IMR-90 (cell line): ENCODE measurements at regions not wholly inside any gene's neighbourhood (a gene's known extent, or its start where the extent isn't known, plus 50 kb on each side); places are given as distances from the start of the nearest gene placed in this dataset.

ENCODE experiments used
- ATAC-seq: fragments of 200-7000 bp; cut with Tn5 transposase; 2 replicates; pipeline ENCODE4 v1.9.1; 2020; ENCODE audit warnings: low read depth, mild to moderate bottlenecking, moderate library complexity
- BruUV-seq: library from RNA; stranded (reverse); fragments of 400-500 nt; replicated peaks from 2 replicates; lab custom pipeline; 2021; lab: Mats Ljungman, UMichigan
- CTCF ChIA-PET: fragments of 300-600 bp; formaldehyde crosslinking; extraction: SDS; loops from one replicate; lab custom pipeline; 2021; ENCODE audit warnings: antibody characterized with exemption; lab: Yijun Ruan, JAX
- POLR2A ChIA-PET: fragments of 300-600 bp; sonication (Branson Sonifier 250); formaldehyde crosslinking; loops from one replicate; lab custom pipeline; 2022; ENCODE audit warnings: antibody characterized with exemption; ENCODE audit not compliant: unreplicated experiment; lab: Charles Lee
- DNase-seq: peaks from one replicate; pipeline ENCODE4 v3.0.0; 2013
- H2AFZ ChIP-seq: replicated peaks from 2 replicates; pipeline ENCODE3; 2013; ENCODE audit warnings: low read length, mild to moderate bottlenecking; ENCODE audit not compliant: poor library complexity
- H2AK5ac ChIP-seq: 2 replicates; pipeline ENCODE4 v1.6.1; 2013; ENCODE audit warnings: low read depth, low read length, inconsistent platforms
- H2AK9ac ChIP-seq: replicated peaks from 2 replicates; pipeline ENCODE3; 2013; ENCODE audit warnings: mild to moderate bottlenecking, low read depth, low read length, moderate library complexity; ENCODE audit not compliant: poor library complexity
- H2BK120ac ChIP-seq: 2 replicates; pipeline ENCODE4 v1.6.1; 2013; ENCODE audit warnings: low read depth, low read length, inconsistent platforms
- H2BK15ac ChIP-seq: 3 replicates; pipeline ENCODE4 v1.6.1; 2013; ENCODE audit warnings: low read depth, low read length, inconsistent platforms
- H2BK20ac ChIP-seq: 2 replicates; pipeline ENCODE4 v1.6.1; 2013; ENCODE audit warnings: low read depth, mild to moderate bottlenecking, inconsistent platforms, low read length, moderate library complexity
- H2BK5ac ChIP-seq: 2 replicates; pipeline ENCODE4 v1.6.1; 2013; ENCODE audit warnings: mild to moderate bottlenecking, low read depth, low read length, inconsistent platforms; ENCODE audit not compliant: poor library complexity, severe bottlenecking
- H3K14ac ChIP-seq: replicated peaks from 2 replicates; pipeline ENCODE4 v1.6.1; 2013; ENCODE audit warnings: low read depth, low read length, inconsistent platforms
- H3K18ac ChIP-seq: 2 replicates; pipeline ENCODE4 v1.6.1; 2013; ENCODE audit warnings: low read depth, low read length, control low read depth
- H3K23ac ChIP-seq: 2 replicates; pipeline ENCODE4 v1.6.1; 2013; ENCODE audit warnings: low read depth, low read length, inconsistent platforms
- H3K27ac ChIP-seq: 2 replicates; pipeline ENCODE4 v1.5.1; 2013; ENCODE audit warnings: mild to moderate bottlenecking, control low read depth, low read length; ENCODE audit not compliant: insufficient read depth
- H3K27me3 ChIP-seq: 2 replicates; pipeline ENCODE4 v1.6.1; 2013; ENCODE audit warnings: low read length; ENCODE audit not compliant: control insufficient read depth, insufficient read depth
- H3K36me3 ChIP-seq: 2 replicates; pipeline ENCODE4 v1.6.1; 2013; ENCODE audit warnings: low read length, mixed read lengths; ENCODE audit not compliant: control insufficient read depth, insufficient read depth
- H3K4ac ChIP-seq: 2 replicates; pipeline ENCODE4 v1.6.1; 2013; ENCODE audit warnings: low read depth, low read length, inconsistent platforms
- H3K4me1 ChIP-seq: 2 replicates; pipeline ENCODE4 v1.6.1; 2013; ENCODE audit warnings: low read length, mixed read lengths; ENCODE audit not compliant: control insufficient read depth, insufficient read depth
- H3K4me2 ChIP-seq: 2 replicates; pipeline ENCODE4 v1.6.1; 2013; ENCODE audit warnings: low read depth, mild to moderate bottlenecking, control low read depth, low read length, moderate library complexity
- H3K4me3 ChIP-seq: 2 replicates; pipeline ENCODE4 v1.5.1; 2013; ENCODE audit warnings: low read depth, mild to moderate bottlenecking, control low read depth, low read length, moderate library complexity; ENCODE audit not compliant: insufficient read depth
- H3K56ac ChIP-seq: 2 replicates; pipeline ENCODE4 v1.6.1; 2013; ENCODE audit warnings: low read length, inconsistent platforms; ENCODE audit not compliant: insufficient read depth; ENCODE audit errors: extremely low read depth
- H3K79me1 ChIP-seq, 2 experiments: 2 replicates each; pipeline ENCODE4 v1.6.1; 2013; ENCODE audit warnings: low read length in 2 of 2, inconsistent platforms in 1 of 2, low read depth in 1 of 2
- H3K9ac ChIP-seq: 2 replicates; pipeline ENCODE4 v1.6.1; 2013; ENCODE audit warnings: low read depth, low read length, control low read depth
- H3K9me1 ChIP-seq: 2 replicates; pipeline ENCODE4 v1.6.1; 2013; ENCODE audit warnings: low read length, inconsistent platforms; ENCODE audit not compliant: insufficient read depth
- H3K9me3 ChIP-seq: 2 replicates; pipeline ENCODE4 v1.6.1; 2013; ENCODE audit warnings: low read length; ENCODE audit not compliant: control insufficient read depth, insufficient read depth
- H4K20me1 ChIP-seq: 2 replicates; pipeline ENCODE4 v1.6.1; 2013; ENCODE audit warnings: low read length, inconsistent platforms; ENCODE audit not compliant: insufficient read depth
- H4K5ac ChIP-seq: 2 replicates; pipeline ENCODE4 v1.6.1; 2013; ENCODE audit warnings: mild to moderate bottlenecking, low read depth, low read length, control low read depth
- H4K8ac ChIP-seq, 2 experiments: 2 replicates each; pipeline ENCODE4 v1.6.1; 2013; ENCODE audit warnings: low read depth in 2 of 2, low read length in 2 of 2, control low read depth in 1 of 2, inconsistent platforms in 1 of 2
- H4K91ac ChIP-seq: 2 replicates; pipeline ENCODE4 v1.6.1; 2013; ENCODE audit warnings: low read depth, low read length, inconsistent platforms; ENCODE audit not compliant: insufficient read depth
- MAFK ChIP-seq: IDR thresholded peaks from 2 replicates; pipeline ENCODE4 v1.6.1; 2012; ENCODE audit warnings: low read depth, low read length, improper control_type of control experiment
- POLR2A ChIP-seq: IDR thresholded peaks from 2 replicates; pipeline ENCODE4 v1.6.1; 2012; ENCODE audit warnings: mild to moderate bottlenecking, low read depth, low read length
- WGBS, 2 experiments: methylation state at CpG; one replicate each; pipeline versions ENCODE4 v1.1.5 to v1.1.7; 2013; ENCODE audit warnings: missing lambda C conversion rate in 2 of 2; ENCODE audit not compliant: insufficient read length in 1 of 2; ENCODE audit errors: extremely low coverage in 2 of 2; 5-methylcytosine and 5-hydroxymethylcytosine counted together
- dilution Hi-C: fragments of 300-500 bp; cut with HindIII; formaldehyde crosslinking; loops from one replicate; pipeline ENCODE4 v1.14.3; 2018; ENCODE audit warnings: low sequenced_read_pairs; ENCODE audit not compliant: unreplicated experiment
- in situ Hi-C: fragments of 300-500 bp; cut with MboI; formaldehyde crosslinking; loops from 3 replicates; pipeline ENCODE4 v1.14.3; 2019; ENCODE audit warnings: low sequenced_read_pairs, inconsistent platforms, mixed read lengths
- intact Hi-C: fragments of 100-400 bp; cut with micrococcal nuclease; formaldehyde crosslinking; loops from 2 replicates; pipeline ENCODE4 v1.10.0; 2022

GRCh38 chrX:36916941-36917340 is 91.2 kb upstream of the FAM47C start:
- no peaks in the 10 kb centered on the region for H4K20me1 ChIP-seq
- H2AK9ac ChIP-seq, result no peak overlapping the region
- H3K9me3 ChIP-seq, result no peaks in the 10 kb centered on the region
- WGBS, 2 experiments, result no CpG with 5 or more reads among the region's 2 CpGs
- no peak overlapping the region for H3K14ac ChIP-seq
- no peak overlapping the region for H3K4ac ChIP-seq
- no peak overlapping the region for H2AFZ ChIP-seq
- no peak overlapping the region for H3K23ac ChIP-seq
- TF ChIP-seq MAFK (peak; percentile 75), POLR2A (no peak)
- no peaks in the 10 kb centered on the region for H3K4me1 ChIP-seq
- H3K9me1 ChIP-seq, result no peaks in the 10 kb centered on the region
- no peaks in the 10 kb centered on the region for H3K79me1 ChIP-seq
- POLR2A ChIA-PET, result no interaction called here
- dilution Hi-C loops (no loop called here), in situ Hi-C loops (no loop called here), intact Hi-C loops (no loop called here)
- H3K18ac ChIP-seq, result no peak overlapping the region
- no peak overlapping the region for H4K8ac ChIP-seq
- H3K4me2 ChIP-seq, result no peak overlapping the region
- no peak overlapping the region for H4K91ac ChIP-seq
- BruUV-seq, result no TSS peak
- ATAC-seq (no peak), DNase-seq (no peak)
- H3K36me3 ChIP-seq, result no peaks in the 10 kb centered on the region
- H3K56ac ChIP-seq, result no peak overlapping the region
- H2AK5ac ChIP-seq, result no peak overlapping the region
- no peak overlapping the region for H2BK5ac ChIP-seq
- H2BK20ac ChIP-seq, result no peak overlapping the region
- CTCF ChIA-PET, result no interaction called here
- H2BK120ac ChIP-seq, result no peak overlapping the region
- no peak overlapping the region for H3K4me3 ChIP-seq
- no peak overlapping the region for H2BK15ac ChIP-seq
- no peaks in the 10 kb centered on the region for H3K27me3 ChIP-seq
- no peak overlapping the region for H3K9ac ChIP-seq
- no peak overlapping the region for H4K5ac ChIP-seq
- no peak overlapping the region for H3K27ac ChIP-seq
